H9 (cell line): ENCODE measurements at regions not wholly inside any gene's neighbourhood (a gene's known extent, or its start where the extent isn't known, plus 50 kb on each side); places are given as distances from the start of the nearest gene placed in this dataset.

Source experiments
- DNase-seq: peaks from one replicate; pipeline ENCODE4 v3.0.0-alpha.2; 2017
- H2AFZ ChIP-seq: one replicate; pipeline ENCODE4 v1.6.1; 2013; ENCODE audit warnings: mild to moderate bottlenecking, low read length, control low read depth, moderate library complexity
- H2AK5ac ChIP-seq: 2 replicates; pipeline ENCODE4 v1.6.1; 2013; ENCODE audit warnings: low read length, control low read depth, mixed read lengths; ENCODE audit not compliant: insufficient read length
- H2BK120ac ChIP-seq: one replicate; pipeline ENCODE4 v1.6.1; 2013; ENCODE audit warnings: low read depth, mild to moderate bottlenecking, low read length, control low read depth, inconsistent platforms; ENCODE audit not compliant: poor library complexity, severe bottlenecking
- H2BK12ac ChIP-seq: 2 replicates; pipeline ENCODE4 v1.6.1; 2013; ENCODE audit warnings: low read length, control low read depth, mixed read lengths, low read depth; ENCODE audit not compliant: insufficient read length
- H2BK15ac ChIP-seq: 2 replicates; pipeline ENCODE4 v1.6.1; 2013; ENCODE audit warnings: low read depth, low read length, control low read depth
- H2BK20ac ChIP-seq: one replicate; pipeline ENCODE4 v1.6.1; 2013; ENCODE audit warnings: low read depth, mild to moderate bottlenecking, low read length, control low read depth, inconsistent platforms; ENCODE audit not compliant: poor library complexity, severe bottlenecking
- H2BK5ac ChIP-seq: 2 replicates; pipeline ENCODE4 v1.6.1; 2013; ENCODE audit warnings: low read length, control low read depth, mixed read lengths; ENCODE audit not compliant: insufficient read length
- H3K14ac ChIP-seq: 2 replicates; pipeline ENCODE4 v1.6.1; 2013; ENCODE audit warnings: low read length, control low read depth; ENCODE audit not compliant: insufficient read depth
- H3K18ac ChIP-seq: 2 replicates; pipeline ENCODE4 v1.6.1; 2013; ENCODE audit warnings: low read depth, mild to moderate bottlenecking, mixed read lengths, low read length, control low read depth; ENCODE audit not compliant: insufficient read length
- H3K23ac ChIP-seq: 2 replicates; pipeline ENCODE4 v1.6.1; 2013; ENCODE audit warnings: low read length, control low read depth, mixed read lengths, low read depth; ENCODE audit not compliant: insufficient read length
- H3K23me2 ChIP-seq: 2 replicates; pipeline ENCODE4 v1.6.1; 2013; ENCODE audit warnings: low read depth, mild to moderate bottlenecking, mixed read lengths, low read length, control low read depth; ENCODE audit not compliant: insufficient read length, poor library complexity, severe bottlenecking
- H3K27ac ChIP-seq: 2 replicates; pipeline ENCODE4 v1.5.1; 2013; ENCODE audit warnings: low read length, control low read depth, mixed read lengths, low read depth; ENCODE audit not compliant: insufficient read length
- H3K27me3 ChIP-seq: 2 replicates; pipeline ENCODE4 v1.6.1; 2013; ENCODE audit warnings: low read length, control low read depth, inconsistent platforms; ENCODE audit not compliant: insufficient read depth
- H3K4ac ChIP-seq: 2 replicates; pipeline ENCODE4 v1.6.1; 2013; ENCODE audit warnings: low read depth, mild to moderate bottlenecking, control low read depth, inconsistent platforms, low read length, moderate library complexity
- H3K4me1 ChIP-seq: 2 replicates; pipeline ENCODE4 v1.6.1; 2013; ENCODE audit warnings: low read length, control low read depth, inconsistent platforms; ENCODE audit not compliant: insufficient read depth
- H3K4me2 ChIP-seq: 2 replicates; pipeline ENCODE4 v1.6.1; 2013; ENCODE audit warnings: low read length, control low read depth, mixed read lengths; ENCODE audit not compliant: insufficient read length, insufficient read depth
- H3K56ac ChIP-seq: 2 replicates; pipeline ENCODE4 v1.6.1; 2013; ENCODE audit warnings: low read depth, mild to moderate bottlenecking, mixed read lengths, low read length, control low read depth; ENCODE audit not compliant: insufficient read length
- H3K79me1 ChIP-seq: 2 replicates; pipeline ENCODE4 v1.6.1; 2013; ENCODE audit warnings: low read depth, mild to moderate bottlenecking, moderate library complexity, low read length, control low read depth, inconsistent platforms; ENCODE audit not compliant: insufficient read depth, poor library complexity, severe bottlenecking
- H3K79me2 ChIP-seq: 2 replicates; pipeline ENCODE4 v1.6.1; 2013; ENCODE audit warnings: low read length, control low read depth, inconsistent platforms; ENCODE audit not compliant: insufficient read depth
- H3K9ac ChIP-seq: 2 replicates; pipeline ENCODE4 v1.6.1; 2013; ENCODE audit warnings: low read length, control low read depth, mixed read lengths; ENCODE audit not compliant: insufficient read length; ENCODE audit errors: extremely low read depth
- H3K9me3 ChIP-seq: one replicate; pipeline ENCODE4 v1.6.1; 2013; ENCODE audit warnings: low read depth, low read length, inconsistent platforms; ENCODE audit not compliant: control insufficient read depth
- H3T11ph ChIP-seq: one replicate; pipeline ENCODE4 v1.6.1; 2013; ENCODE audit warnings: mild to moderate bottlenecking, low read length, control low read depth, inconsistent platforms
- H4K20me1 ChIP-seq: one replicate; pipeline ENCODE4 v1.6.1; 2013; ENCODE audit not compliant: control insufficient read depth, insufficient read length, insufficient read depth
- H4K5ac ChIP-seq: 2 replicates; pipeline ENCODE4 v1.6.1; 2013; ENCODE audit warnings: low read depth, mild to moderate bottlenecking, mixed read lengths, low read length, control low read depth; ENCODE audit not compliant: insufficient read length
- H4K8ac ChIP-seq: replicated peaks from 2 replicates; pipeline ENCODE4 v1.6.1; 2013; ENCODE audit warnings: low read length, control low read depth, mixed read lengths, low read depth; ENCODE audit not compliant: insufficient read length
- H4K91ac ChIP-seq: 2 replicates; pipeline ENCODE4 v1.6.1; 2013; ENCODE audit warnings: low read depth, mild to moderate bottlenecking, moderate library complexity, mixed read lengths, low read length, control low read depth; ENCODE audit not compliant: insufficient read length
- H3K27ac Mint-ChIP-seq, 3 experiments: 2 replicates in 2 of 3; 3 replicates in 1 of 3; pipeline ENCODE4 v1.8.0; 2020 to 2021; ENCODE audit warnings: mixed read lengths in 3 of 3, mild to moderate bottlenecking in 1 of 3, moderate library complexity in 1 of 3
- H3K27me3 Mint-ChIP-seq: 2 replicates; pipeline ENCODE4 v1.8.0; 2021; ENCODE audit warnings: low read depth, mild to moderate bottlenecking, moderate library complexity, mixed read lengths
- H3K36me3 Mint-ChIP-seq, 3 experiments: 2 replicates in 2 of 3; 3 replicates in 1 of 3; pipeline ENCODE4 v1.8.0; 2020 to 2021; ENCODE audit warnings: low read depth in 3 of 3, mixed read lengths in 3 of 3; ENCODE audit not compliant: insufficient read depth in 1 of 3
- H3K4me1 Mint-ChIP-seq, 2 experiments: 2 replicates each; pipeline ENCODE4 v1.8.0; 2020; ENCODE audit warnings: mixed read lengths in 2 of 2
- H3K4me3 Mint-ChIP-seq, 2 experiments: 2 replicates in 1 of 2; 3 replicates in 1 of 2; pipeline ENCODE4 v1.8.0; 2020 to 2021; ENCODE audit warnings: mild to moderate bottlenecking in 2 of 2, mixed read lengths in 2 of 2, moderate library complexity in 1 of 2
- H3K9me3 Mint-ChIP-seq, 2 experiments: 2 replicates in 1 of 2; 3 replicates in 1 of 2; pipeline ENCODE4 v1.8.0; 2020; ENCODE audit warnings: mild to moderate bottlenecking in 2 of 2, mixed read lengths in 2 of 2, moderate library complexity in 1 of 2
- CTCF ChIP-seq: fragments of 200-600 bp; sonication (generic); conservative IDR thresholded peaks from 3 replicates; pipeline ENCODE4 v1.8.0; 2021; ENCODE audit warnings: antibody characterized with exemption, mild to moderate bottlenecking
- WGBS: extraction: QIAGEN DNeasy Blood & Tissue Kit; methylation state at CpG from one replicate; pipeline ENCODE4 v1.1.7; 2013; ENCODE audit warnings: missing lambda C conversion rate, low lambda C conversion rate, mixed read lengths; ENCODE audit not compliant: insufficient read length; ENCODE audit errors: extremely low coverage; 5-methylcytosine and 5-hydroxymethylcytosine counted together

- H3K9me3 ChIP-seq = no peaks in the 10 kb centered on the region
- no peaks in the 10 kb centered on the region for H4K20me1 ChIP-seq
- no peak overlapping the region for H2AK5ac ChIP-seq
- no peak overlapping the region for H2BK120ac ChIP-seq
- no peak overlapping the region for H3K18ac ChIP-seq
- no peak overlapping the region for H3K14ac ChIP-seq
- WGBS = no CpG with 5 or more reads among the region's 4 CpGs
- H3T11ph ChIP-seq = no peak overlapping the region
- no peak overlapping the region for H3K23ac ChIP-seq
- H2AFZ ChIP-seq = no peak overlapping the region
- peak; percentile 91 for TF ChIP-seq CTCF
- H3K4ac ChIP-seq = no peak overlapping the region
- H3K27me3 ChIP-seq = no peaks in the 10 kb centered on the region
- H3K4me1 ChIP-seq = no peaks in the 10 kb centered on the region
- H3K27ac ChIP-seq = no peak overlapping the region
- no peak overlapping the region for H3K9ac ChIP-seq
- H2BK15ac ChIP-seq = no peak overlapping the region
- no peak overlapping the region for H3K4me2 ChIP-seq
- Mint-ChIP-seq H3K36me3 (no peaks in the 10 kb centered on the region), H3K27ac (no peak overlapping the region), H3K4me3 (no peak overlapping the region), H3K9me3 (peaks cover 3 to 55% of the 10 kb centered on the region in 2 experiments), H3K27me3 (no peaks in the 10 kb centered on the region; the same call in 1 of the 2 replicates), H3K4me1 (peaks cover 2 to 11% of the 10 kb centered on the region in 2 experiments; a peak in 2 of 4 replicates)
- no peak overlapping the region for H4K8ac ChIP-seq
- H2BK20ac ChIP-seq = no peak overlapping the region
- H3K23me2 ChIP-seq = no peaks in the 10 kb centered on the region
- peak; percentile 73 for DNase-seq
- H2BK5ac ChIP-seq = no peak overlapping the region
- H4K5ac ChIP-seq = no peak overlapping the region
- H2BK12ac ChIP-seq = no peak overlapping the region
- H3K56ac ChIP-seq = no peak overlapping the region
- no peaks in the 10 kb centered on the region for H3K79me2 ChIP-seq
- H3K79me1 ChIP-seq = no peaks in the 10 kb centered on the region
- H4K91ac ChIP-seq = no peak overlapping the region
Observed at GRCh38 chrX:28177202-28177601, 196.0 kb upstream of the DCAF8L1 start.
